PC-9 (cell line): ENCODE measurements at regions not wholly inside any gene's neighbourhood (a gene's known extent, or its start where the extent isn't known, plus 50 kb on each side); places are given as distances from the start of the nearest gene placed in this dataset.

Source experiments
- BruUV-seq: library from RNA; stranded (reverse); fragments of 400-500 nt; replicated peaks from 2 replicates; lab custom pipeline; 2021; lab: Mats Ljungman, UMichigan
- CTCF ChIA-PET: fragments of 300-600 bp; sonication (Branson Sonifier 250); formaldehyde crosslinking; loops from one replicate; lab custom pipeline; 2022; ENCODE audit warnings: antibody characterized with exemption; lab: Charles Lee
- POLR2A ChIA-PET: fragments of 300-600 bp; sonication (Branson Sonifier 250); formaldehyde crosslinking; loops from one replicate; lab custom pipeline; 2022; ENCODE audit warnings: antibody characterized with exemption; ENCODE audit not compliant: unreplicated experiment; lab: Charles Lee
- DNase-seq, 2 experiments: peaks; one replicate each; pipeline versions ENCODE4 v3.0.0 to v3.0.0-alpha.2; 2015 to 2022; ENCODE audit warnings: mixed read lengths in 1 of 2
- H2AFZ ChIP-seq: fragments of 200-600 bp; sonication (generic); 2 replicates; pipeline ENCODE4 v1.8.1; 2017; ENCODE audit warnings: antibody characterized with exemption
- H3F3A ChIP-seq: fragments of 200-600 bp; sonication (generic); 2 replicates; pipeline ENCODE4 v1.8.1; 2017; ENCODE audit warnings: antibody characterized with exemption, mild to moderate bottlenecking, low read depth; ENCODE audit not compliant: insufficient read depth
- H3K27ac ChIP-seq: fragments of 200-600 bp; sonication (generic); 2 replicates; pipeline ENCODE4 v1.6.1; 2016; ENCODE audit warnings: mixed run types
- H3K27me3 ChIP-seq: fragments of 200-600 bp; sonication (generic); 2 replicates; pipeline ENCODE4 v1.6.1; 2016; ENCODE audit warnings: low read depth, mixed run types; ENCODE audit not compliant: insufficient read depth
- H3K36me3 ChIP-seq: fragments of 200-600 bp; sonication (generic); 2 replicates; pipeline ENCODE4 v1.6.1; 2016; ENCODE audit warnings: low read depth, mixed run types
- H3K4me1 ChIP-seq: fragments of 200-600 bp; sonication (generic); replicated peaks from 2 replicates; pipeline ENCODE4 v1.6.1; 2016; ENCODE audit warnings: mixed run types; ENCODE audit not compliant: insufficient read depth
- H3K4me2 ChIP-seq: fragments of 200-600 bp; sonication (generic); 2 replicates; pipeline ENCODE4 v1.6.1; 2017; ENCODE audit warnings: mixed run types
- H3K4me3 ChIP-seq: fragments of 200-600 bp; sonication (generic); 2 replicates; pipeline ENCODE4 v1.6.1; 2016; ENCODE audit warnings: mixed run types
- H3K79me2 ChIP-seq: fragments of 200-600 bp; sonication (generic); 2 replicates; pipeline ENCODE4 v1.6.1; 2017; ENCODE audit warnings: low read depth, mixed run types
- H3K9me2 ChIP-seq: fragments of 200-600 bp; sonication (generic); 2 replicates; pipeline ENCODE4 v1.8.1; 2017; ENCODE audit warnings: mild to moderate bottlenecking; ENCODE audit not compliant: insufficient read depth
- H3K9me3 ChIP-seq: fragments of 200-600 bp; sonication (generic); 2 replicates; pipeline ENCODE4 v1.8.1; 2016; ENCODE audit warnings: low read depth; ENCODE audit not compliant: insufficient read depth
- H4K20me1 ChIP-seq: fragments of 200-600 bp; sonication (generic); 2 replicates; pipeline ENCODE4 v1.8.1; 2017; ENCODE audit not compliant: insufficient read depth
- EZH2 ChIP-seq: fragments of 200-600 bp; sonication (generic); IDR thresholded peaks from 2 replicates; pipeline ENCODE4 v1.8.0; 2017; ENCODE audit warnings: antibody characterized with exemption, low read depth
- intact Hi-C: fragments of 100-400 bp; cut with micrococcal nuclease; formaldehyde crosslinking; loops from one replicate; pipeline ENCODE4 v1.10.0; 2022; ENCODE audit not compliant: unreplicated experiment
- TF ChIP-seq, protein P1 (sequence below): fragments of 200-600 bp; sonication (generic); conservative IDR thresholded peaks from 2 replicates; pipeline ENCODE4 v1.6.1; 2017; ENCODE audit warnings: mixed run types, antibody characterized with exemption, mild to moderate bottlenecking, moderate library complexity

DNA sequence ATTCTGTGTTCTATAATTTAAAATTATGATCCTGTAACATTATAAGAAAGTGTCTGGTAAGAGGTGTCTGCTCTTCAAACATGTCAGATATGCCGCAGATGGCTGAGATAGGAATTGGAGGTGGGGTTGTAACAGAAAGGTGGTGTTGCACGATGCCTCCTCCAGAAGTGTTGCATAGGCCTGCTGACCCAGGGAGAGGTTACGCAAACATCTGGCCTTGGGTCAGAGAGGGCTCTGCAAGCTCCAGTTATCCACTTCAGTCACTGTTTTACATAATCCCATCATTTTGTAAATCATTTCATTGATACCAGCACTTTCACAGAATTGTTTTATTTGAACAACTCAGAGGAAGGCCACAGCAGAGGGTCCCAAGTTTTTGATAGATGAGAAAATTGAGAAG lies 256.5 kb downstream of the OSR1 start:
- Histone ChIP-seq H3K27ac (no peak overlapping the region), H3K4me2 (no peak overlapping the region), H3K36me3 (no peaks in the 10 kb centered on the region), H3K4me1 (peaks cover 24% of the 10 kb centered on the region), H3K4me3 (no peak overlapping the region), H2AFZ (no peak overlapping the region), H3K9me3 (no peaks in the 10 kb centered on the region; the same call in 1 of the 2 replicates), H4K20me1 (no peaks in the 10 kb centered on the region), H3K79me2 (no peaks in the 10 kb centered on the region), H3F3A (peaks cover 15% of the 10 kb centered on the region), H3K9me2 (no peaks in the 10 kb centered on the region), H3K27me3 (no peaks in the 10 kb centered on the region)
- BruUV-seq, result no TSS peak
- POLR2A ChIA-PET, result no interaction called here
- TF ChIP-seq, protein P1, sequence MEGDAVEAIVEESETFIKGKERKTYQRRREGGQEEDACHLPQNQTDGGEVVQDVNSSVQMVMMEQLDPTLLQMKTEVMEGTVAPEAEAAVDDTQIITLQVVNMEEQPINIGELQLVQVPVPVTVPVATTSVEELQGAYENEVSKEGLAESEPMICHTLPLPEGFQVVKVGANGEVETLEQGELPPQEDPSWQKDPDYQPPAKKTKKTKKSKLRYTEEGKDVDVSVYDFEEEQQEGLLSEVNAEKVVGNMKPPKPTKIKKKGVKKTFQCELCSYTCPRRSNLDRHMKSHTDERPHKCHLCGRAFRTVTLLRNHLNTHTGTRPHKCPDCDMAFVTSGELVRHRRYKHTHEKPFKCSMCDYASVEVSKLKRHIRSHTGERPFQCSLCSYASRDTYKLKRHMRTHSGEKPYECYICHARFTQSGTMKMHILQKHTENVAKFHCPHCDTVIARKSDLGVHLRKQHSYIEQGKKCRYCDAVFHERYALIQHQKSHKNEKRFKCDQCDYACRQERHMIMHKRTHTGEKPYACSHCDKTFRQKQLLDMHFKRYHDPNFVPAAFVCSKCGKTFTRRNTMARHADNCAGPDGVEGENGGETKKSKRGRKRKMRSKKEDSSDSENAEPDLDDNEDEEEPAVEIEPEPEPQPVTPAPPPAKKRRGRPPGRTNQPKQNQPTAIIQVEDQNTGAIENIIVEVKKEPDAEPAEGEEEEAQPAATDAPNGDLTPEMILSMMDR, result no peak
- TF ChIP-seq EZH2, result no peak
- intact Hi-C loops, result no loop called here
- CTCF ChIA-PET, result no interaction called here
- no peak for DNase-seq

DNA sequence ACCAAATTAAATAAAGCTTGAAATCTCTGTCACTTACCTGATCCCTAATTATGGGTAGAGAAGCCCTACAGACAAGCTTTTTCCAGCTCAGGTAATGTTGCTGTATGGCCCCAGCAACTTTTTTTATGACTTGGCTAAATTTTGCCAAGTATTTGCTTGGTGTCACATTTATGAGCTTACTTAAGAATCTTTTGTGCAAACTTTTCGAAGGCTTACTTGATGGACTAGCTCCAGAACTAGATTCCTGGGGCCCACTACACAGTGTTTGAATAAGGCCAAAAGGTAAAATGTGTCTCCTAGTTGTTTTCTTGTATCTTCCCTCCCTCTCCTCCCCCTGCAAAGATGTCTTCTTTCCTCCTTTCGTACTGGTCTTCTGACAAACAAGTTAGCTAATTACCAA lies 257.9 kb downstream of the OSR1 start:
- no peaks in the 10 kb centered on the region for H3K9me2 ChIP-seq
- no TSS peak for BruUV-seq
- H3K4me1 ChIP-seq, result peaks cover 23% of the 10 kb centered on the region
- H3K9me3 ChIP-seq, result no peaks in the 10 kb centered on the region; the same call in 1 of the 2 replicates
- no peaks in the 10 kb centered on the region for H3K79me2 ChIP-seq
- TF ChIP-seq, protein P1, result no peak
- TF ChIP-seq EZH2, result no peak
- H3K27me3 ChIP-seq, result no peaks in the 10 kb centered on the region
- no peak overlapping the region for H3K4me2 ChIP-seq
- H4K20me1 ChIP-seq, result no peaks in the 10 kb centered on the region
- no peak overlapping the region for H2AFZ ChIP-seq
- no peak overlapping the region for H3K4me3 ChIP-seq
- no peak overlapping the region for H3K27ac ChIP-seq
- peaks cover 14% of the 10 kb centered on the region for H3F3A ChIP-seq
- intact Hi-C loops, result no loop called here
- ChIA-PET POLR2A (no interaction called here), CTCF (interaction anchor here (0.6 kb wide), 1 partner anchor 103 kb away, joined by 7 read pairs; no protein-coding TSS in a partner anchor)
- peak in 1 of 2 experiments; percentile 44 for DNase-seq
- H3K36me3 ChIP-seq, result no peaks in the 10 kb centered on the region

DNA sequence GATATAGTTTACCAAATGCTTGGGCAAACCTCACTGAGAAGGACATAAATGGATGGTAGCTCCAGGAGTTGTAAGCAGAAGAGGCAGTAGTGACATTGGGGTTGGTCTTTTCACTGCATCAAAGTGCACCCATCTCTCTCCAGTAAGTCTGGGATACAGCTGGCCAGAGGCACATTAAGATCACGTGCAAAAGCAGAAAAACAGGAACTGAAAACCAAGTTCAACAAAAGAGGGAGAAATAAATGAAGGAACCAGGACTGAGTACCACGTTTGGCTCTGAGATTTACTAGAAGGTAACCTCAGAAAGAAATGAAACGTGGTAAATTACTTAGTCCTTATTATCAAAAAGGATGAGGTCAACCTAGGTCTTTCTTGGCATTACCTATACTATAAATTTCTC lies 259.2 kb downstream of the OSR1 start:
- no peak overlapping the region for H3K27ac ChIP-seq
- no peak overlapping the region for H3K4me3 ChIP-seq
- no TSS peak for BruUV-seq
- no peak overlapping the region for H3K4me2 ChIP-seq
- no peaks in the 10 kb centered on the region for H4K20me1 ChIP-seq
- H3K36me3 ChIP-seq, result no peaks in the 10 kb centered on the region
- H3K9me3 ChIP-seq, result no peaks in the 10 kb centered on the region
- ChIA-PET POLR2A (no interaction called here), CTCF (no interaction called here)
- no peaks in the 10 kb centered on the region for H3K79me2 ChIP-seq
- H2AFZ ChIP-seq, result no peak overlapping the region
- no peak for DNase-seq
- H3K9me2 ChIP-seq, result no peaks in the 10 kb centered on the region
- intact Hi-C loops, result no loop called here
- H3F3A ChIP-seq, result peaks cover 4% of the 10 kb centered on the region
- H3K27me3 ChIP-seq, result no peaks in the 10 kb centered on the region
- TF ChIP-seq, protein P1, result no peak
- TF ChIP-seq EZH2, result no peak
- H3K4me1 ChIP-seq, result peaks cover 10% of the 10 kb centered on the region
